ENCODE measurements at regions not wholly inside any gene's neighbourhood (a gene's known extent, or its start where the extent isn't known, plus 50 kb on each side); places are given as distances from the start of the nearest gene placed in this dataset.

DNA sequence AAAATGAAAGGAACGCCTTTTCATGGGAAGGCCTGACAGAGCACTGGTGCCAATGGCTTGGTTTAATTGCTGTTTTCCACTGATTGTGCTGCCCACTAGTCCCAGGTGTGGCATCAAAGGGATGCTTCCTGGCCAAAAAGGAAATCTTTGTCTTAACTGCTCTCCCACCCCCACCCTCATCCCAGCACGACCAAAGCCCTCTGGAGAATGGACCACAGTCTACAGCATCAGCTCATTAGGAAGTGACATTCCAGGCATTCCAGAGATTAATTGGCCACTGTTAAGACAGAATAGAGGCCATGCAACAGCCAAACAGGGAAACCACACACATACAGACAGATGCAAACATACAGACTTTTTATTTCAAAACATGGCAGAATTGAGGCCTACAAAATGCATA, 143.2 kb downstream of the LHFPL1 start:
- TF ChIP-seq CTBP1 (IDR thresholded peaks at IDR 0.05; ENCODE audit: borderline replicate concordance), result no peak
- TF ChIP-seq NFRKB (IDR thresholded peaks at IDR 0.05), result no peak
- no peak for TF ChIP-seq SP1 (IDR thresholded peaks at IDR 0.05)
- no peak for TF ChIP-seq FOXA1 (IDR thresholded peaks at IDR 0.05)

Measured in HEK293T (cell line).